Liver (tissue), 3 donors: ENCODE measurements at regions not wholly inside any gene's neighbourhood (a gene's known extent, or its start where the extent isn't known, plus 50 kb on each side); places are given as distances from the start of the nearest gene placed in this dataset.

Experiments
- ATF3 ChIP-seq: IDR thresholded peaks from 2 replicates; pipeline ENCODE4 v1.6.1; 2016; ENCODE audit warnings: antibody characterized with exemption
- EGR1 ChIP-seq, 2 donors: IDR thresholded peaks; 2 replicates each; pipeline ENCODE4 v1.6.1; 2016 to 2018; ENCODE audit warnings: antibody characterized with exemption in 2 of 2, low read depth in 2 of 2
- FOXA1 ChIP-seq: IDR thresholded peaks from 2 replicates; pipeline ENCODE4 v1.6.1; 2016; ENCODE audit warnings: antibody characterized with exemption
- GABPA ChIP-seq, 2 donors: IDR thresholded peaks in 1 of 2; conservative IDR thresholded peaks in 1 of 2; 2 replicates each; pipeline ENCODE4 v1.6.1; 2016; ENCODE audit warnings: antibody characterized with exemption in 2 of 2, mild to moderate bottlenecking in 1 of 2, moderate library complexity in 1 of 2
- HNF4A ChIP-seq, 2 donors: conservative IDR thresholded peaks; 2 replicates each; pipeline ENCODE4 v1.6.1; 2016; ENCODE audit warnings: antibody characterized with exemption in 2 of 2, mild to moderate bottlenecking in 2 of 2
- HNF4G ChIP-seq: IDR thresholded peaks from 2 replicates; pipeline ENCODE4 v1.6.1; 2016; ENCODE audit warnings: antibody characterized with exemption
- RAD21 ChIP-seq, 2 donors: IDR thresholded peaks; 2 replicates each; pipeline ENCODE4 v1.6.1; 2016; ENCODE audit warnings: antibody characterized with exemption in 2 of 2, mild to moderate bottlenecking in 2 of 2
- REST ChIP-seq: IDR thresholded peaks from 2 replicates; pipeline ENCODE4 v1.6.1; 2016; ENCODE audit warnings: antibody characterized with exemption, mild to moderate bottlenecking
- TAF1 ChIP-seq: conservative IDR thresholded peaks from 2 replicates; pipeline ENCODE4 v1.6.1; 2016; ENCODE audit warnings: antibody characterized with exemption, mild to moderate bottlenecking
- YY1 ChIP-seq: IDR thresholded peaks from 2 replicates; pipeline ENCODE4 v1.6.1; 2016; ENCODE audit warnings: antibody characterized with exemption, mild to moderate bottlenecking
- TF ChIP-seq, protein P1 (sequence below): fragments of 150-350 bp; IDR thresholded peaks from 2 replicates; pipeline ENCODE4 v1.5.1; 2017; ENCODE audit warnings: improper control_type of control experiment, low read depth, low read length; ENCODE audit not compliant: missing input control
- TF ChIP-seq, protein P2 (sequence below): IDR thresholded peaks from 2 replicates; pipeline ENCODE4 v1.6.1; 2016; ENCODE audit warnings: antibody characterized with exemption
- donor health status: healthy.
- donor health status: healthy.

GRCh38 chr1:70916034-70916427 lies 131.6 kb downstream of the PTGER3 start:
- TF ChIP-seq, protein P1, sequence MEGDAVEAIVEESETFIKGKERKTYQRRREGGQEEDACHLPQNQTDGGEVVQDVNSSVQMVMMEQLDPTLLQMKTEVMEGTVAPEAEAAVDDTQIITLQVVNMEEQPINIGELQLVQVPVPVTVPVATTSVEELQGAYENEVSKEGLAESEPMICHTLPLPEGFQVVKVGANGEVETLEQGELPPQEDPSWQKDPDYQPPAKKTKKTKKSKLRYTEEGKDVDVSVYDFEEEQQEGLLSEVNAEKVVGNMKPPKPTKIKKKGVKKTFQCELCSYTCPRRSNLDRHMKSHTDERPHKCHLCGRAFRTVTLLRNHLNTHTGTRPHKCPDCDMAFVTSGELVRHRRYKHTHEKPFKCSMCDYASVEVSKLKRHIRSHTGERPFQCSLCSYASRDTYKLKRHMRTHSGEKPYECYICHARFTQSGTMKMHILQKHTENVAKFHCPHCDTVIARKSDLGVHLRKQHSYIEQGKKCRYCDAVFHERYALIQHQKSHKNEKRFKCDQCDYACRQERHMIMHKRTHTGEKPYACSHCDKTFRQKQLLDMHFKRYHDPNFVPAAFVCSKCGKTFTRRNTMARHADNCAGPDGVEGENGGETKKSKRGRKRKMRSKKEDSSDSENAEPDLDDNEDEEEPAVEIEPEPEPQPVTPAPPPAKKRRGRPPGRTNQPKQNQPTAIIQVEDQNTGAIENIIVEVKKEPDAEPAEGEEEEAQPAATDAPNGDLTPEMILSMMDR: no peak
- no peak for TF ChIP-seq REST
- TF ChIP-seq GABPA (IDR thresholded peaks at IDR 0.05 in 1 of 2, conservative IDR thresholded peaks at IDR 0.05 in 1 of 2): no peak
- no peak for TF ChIP-seq HNF4G
- no peak for TF ChIP-seq EGR1 (IDR thresholded peaks at IDR 0.05; ENCODE audit: low read depth in 2 of 2)
- TF ChIP-seq RAD21 (IDR thresholded peaks at IDR 0.05): no peak
- no peak for TF ChIP-seq TAF1
- TF ChIP-seq ATF3: no peak
- TF ChIP-seq YY1: no peak
- no peak for TF ChIP-seq HNF4A (conservative IDR thresholded peaks at IDR 0.05)
- no peak for TF ChIP-seq FOXA1
- TF ChIP-seq, protein P2, sequence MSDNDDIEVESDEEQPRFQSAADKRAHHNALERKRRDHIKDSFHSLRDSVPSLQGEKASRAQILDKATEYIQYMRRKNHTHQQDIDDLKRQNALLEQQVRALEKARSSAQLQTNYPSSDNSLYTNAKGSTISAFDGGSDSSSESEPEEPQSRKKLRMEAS: no peak
